HEK293 (cell line): ENCODE measurements at regions not wholly inside any gene's neighbourhood (a gene's known extent, or its start where the extent isn't known, plus 50 kb on each side); places are given as distances from the start of the nearest gene placed in this dataset.

Source experiments
- CTCF ChIA-PET: fragments of 350-600 bp; formaldehyde crosslinking; extraction: SDS; loops from one replicate; lab custom pipeline; 2021; ENCODE audit warnings: antibody characterized with exemption; lab: Yijun Ruan, JAX
- POLR2A ChIA-PET: fragments of 300-600 bp; formaldehyde crosslinking; extraction: SDS; loops from one replicate; lab custom pipeline; 2020; ENCODE audit warnings: antibody characterized with exemption, inconsistent platforms; lab: Yijun Ruan, JAX
- H3K27ac ChIP-seq: fragments of 200-500 bp; sonication (Bioruptor generic); 2 replicates; pipeline ENCODE4 v1.5.1; 2014; ENCODE audit warnings: low read depth, low read length, control low read depth, inconsistent platforms; ENCODE audit errors: extremely low read depth
- H3K36me3 ChIP-seq, 2 experiments: fragments of 200-500 bp in 1 of 2; sonication (Bioruptor generic) in 1 of 2; 1 replicate in 1 of 2; 2 replicates in 1 of 2; pipeline ENCODE4 v1.5.1; 2014 to 2017; ENCODE audit warnings: inconsistent platforms in 2 of 2, low read length in 2 of 2; ENCODE audit not compliant: control insufficient read depth in 2 of 2, insufficient read depth in 1 of 2
- H3K4me1 ChIP-seq: fragments of 200-500 bp; sonication (Bioruptor generic); 2 replicates; pipeline ENCODE4 v1.5.1; 2014; ENCODE audit warnings: mild to moderate bottlenecking, low read length, inconsistent platforms; ENCODE audit not compliant: control insufficient read depth, insufficient read depth
- H3K4me3 ChIP-seq: 2 replicates; pipeline ENCODE4 v1.5.1; 2011; ENCODE audit warnings: low read depth, mild to moderate bottlenecking, control low read depth, low read length, moderate library complexity
- H3K9me3 ChIP-seq: fragments of 200-500 bp; sonication (Bioruptor generic); 2 replicates; pipeline ENCODE4 v1.5.1; 2014; ENCODE audit warnings: low read depth, low read length, inconsistent platforms; ENCODE audit not compliant: control insufficient read depth, insufficient read depth
- INSM2 ChIP-seq: fragments of 450-650 bp; formaldehyde crosslinking; IDR thresholded peaks from 2 replicates; pipeline ENCODE4 v1.5.1; 2016; ENCODE audit warnings: missing biosample characterization, missing genetic modification characterization
- PRDM2 ChIP-seq: fragments of 450-650 bp; formaldehyde crosslinking; IDR thresholded peaks from 2 replicates; pipeline ENCODE4 v1.5.1; 2016; ENCODE audit warnings: missing biosample characterization, missing genetic modification characterization, borderline replicate concordance
- PRDM6 ChIP-seq: fragments of 450-650 bp; formaldehyde crosslinking; IDR thresholded peaks from 2 replicates; pipeline ENCODE4 v1.5.1; 2017; ENCODE audit warnings: missing biosample characterization, missing genetic modification characterization
- SALL2 ChIP-seq: fragments of 450-650 bp; formaldehyde crosslinking; IDR thresholded peaks from 2 replicates; pipeline ENCODE4 v1.5.0; 2017; ENCODE audit warnings: missing biosample characterization, mild to moderate bottlenecking, missing genetic modification characterization, borderline replicate concordance
- ZIC2 ChIP-seq: fragments of 450-650 bp; formaldehyde crosslinking; IDR thresholded peaks from 2 replicates; pipeline ENCODE4 v1.5.1; 2016; ENCODE audit warnings: missing biosample characterization, missing genetic modification characterization
- ZNF121 ChIP-seq: fragments of 450-650 bp; formaldehyde crosslinking; IDR thresholded peaks from 2 replicates; pipeline ENCODE4 v1.5.1; 2016; ENCODE audit warnings: missing biosample characterization, missing genetic modification characterization
- ZNF148 ChIP-seq: fragments of 450-650 bp; formaldehyde crosslinking; IDR thresholded peaks from 2 replicates; pipeline ENCODE4 v1.5.0; 2017; ENCODE audit warnings: missing biosample characterization, missing genetic modification characterization, borderline replicate concordance
- ZNF26 ChIP-seq: fragments of 450-650 bp; formaldehyde crosslinking; IDR thresholded peaks from 2 replicates; pipeline ENCODE4 v1.5.1; 2016; ENCODE audit warnings: missing biosample characterization, missing genetic modification characterization
- ZNF311 ChIP-seq: fragments of 450-650 bp; formaldehyde crosslinking; IDR thresholded peaks from 2 replicates; pipeline ENCODE4 v1.5.1; 2017; ENCODE audit warnings: missing biosample characterization, missing genetic modification characterization, borderline replicate concordance
- ZNF335 ChIP-seq: fragments of 450-650 bp; formaldehyde crosslinking; conservative IDR thresholded peaks from 2 replicates; pipeline ENCODE4 v1.5.1; 2016; ENCODE audit warnings: missing biosample characterization, missing genetic modification characterization
- ZNF555 ChIP-seq: fragments of 450-650 bp; formaldehyde crosslinking; conservative IDR thresholded peaks from 2 replicates; pipeline ENCODE4 v1.5.1; 2017; ENCODE audit warnings: missing biosample characterization, mild to moderate bottlenecking, missing genetic modification characterization, inconsistent platforms
- ZNF658 ChIP-seq: fragments of 450-650 bp; formaldehyde crosslinking; IDR thresholded peaks from 2 replicates; pipeline ENCODE4; 2016; ENCODE audit warnings: missing biosample characterization, missing genetic modification characterization
- ZSCAN30 ChIP-seq: fragments of 450-650 bp; IDR thresholded peaks from 2 replicates; pipeline ENCODE4 v1.5.1; 2018; ENCODE audit warnings: missing biosample characterization, mild to moderate bottlenecking, missing genetic modification characterization, moderate library complexity

GRCh38 chr10:78448994-78449418 is 415.3 kb downstream of the RPS24 start:
- POLR2A ChIA-PET, result interaction anchor here (0.6 kb wide), 1 partner anchor 1894 kb away, joined by 3 read pairs; no protein-coding TSS in a partner anchor
- H3K27ac ChIP-seq, result no peak overlapping the region
- H3K4me3 ChIP-seq, result no peak overlapping the region
- CTCF ChIA-PET, result interaction anchor here (0.6 kb wide), 1 partner anchor 145 kb away, joined by 3 read pairs; no protein-coding TSS in a partner anchor
- no peaks in the 10 kb centered on the region for H3K36me3 ChIP-seq
- peaks cover 3% of the 10 kb centered on the region for H3K4me1 ChIP-seq
- no peaks in the 10 kb centered on the region for H3K9me3 ChIP-seq
- no peak for TF ChIP-seq ZIC2 (tag by site-specific recombination)
- no peak for TF ChIP-seq ZNF555 (tag by site-specific recombination)
- no peak for TF ChIP-seq ZNF335 (tag by site-specific recombination)
- no peak for TF ChIP-seq ZNF26 (tag by site-specific recombination)
- TF ChIP-seq ZNF311 (tag by site-specific recombination), result no peak
- no peak for TF ChIP-seq ZNF148 (tag by site-specific recombination)
- no peak for TF ChIP-seq INSM2 (tag by site-specific recombination)
- TF ChIP-seq, all 188 proteins: peak for 0

GRCh38 chr10:78449554-78449953 is 415.9 kb downstream of the RPS24 start:
- Histone ChIP-seq H3K27ac (no peak overlapping the region), H3K4me3 (no peak overlapping the region)
- TF ChIP-seq ZNF658, result no peak
- TF ChIP-seq, all 188 proteins: peak for 0
- ChIA-PET CTCF (interaction anchor here (0.6 to 0.7 kb wide), 2 partner anchors 145 to 787 kb away, joined by 3 read pairs; no protein-coding TSS in a partner anchor), POLR2A (no interaction called here)
- no peaks in the 10 kb centered on the region for H3K9me3 ChIP-seq
- no peaks in the 10 kb centered on the region for H3K36me3 ChIP-seq
- peaks cover 3% of the 10 kb centered on the region for H3K4me1 ChIP-seq

- Histone ChIP-seq H3K36me3 (no peaks in the 10 kb centered on the region), H3K4me1 (peaks cover 3% of the 10 kb centered on the region), H3K27ac (no peak overlapping the region), H3K4me3 (no peak overlapping the region), H3K9me3 (no peaks in the 10 kb centered on the region)
- ChIA-PET POLR2A (no interaction called here), CTCF (interaction anchor here (0.7 kb wide), 1 partner anchor 787 kb away, joined by 3 read pairs; no protein-coding TSS in a partner anchor)
- TF ChIP-seq INSM2 (tag by site-specific recombination), result no peak
- no peak for TF ChIP-seq SALL2 (tag by site-specific recombination)
- no peak for TF ChIP-seq ZNF121
- TF ChIP-seq PRDM2 (tag by site-specific recombination), result no peak
- TF ChIP-seq ZSCAN30 (tag by site-specific recombination), result no peak
- no peak for TF ChIP-seq PRDM6 (tag by site-specific recombination)
Observed at GRCh38 chr10:78450239-78450638, 416.6 kb downstream of the RPS24 start.
